ENCODE measurements at regions not wholly inside any gene's neighbourhood (a gene's known extent, or its start where the extent isn't known, plus 50 kb on each side); places are given as distances from the start of the nearest gene placed in this dataset.

DNA sequence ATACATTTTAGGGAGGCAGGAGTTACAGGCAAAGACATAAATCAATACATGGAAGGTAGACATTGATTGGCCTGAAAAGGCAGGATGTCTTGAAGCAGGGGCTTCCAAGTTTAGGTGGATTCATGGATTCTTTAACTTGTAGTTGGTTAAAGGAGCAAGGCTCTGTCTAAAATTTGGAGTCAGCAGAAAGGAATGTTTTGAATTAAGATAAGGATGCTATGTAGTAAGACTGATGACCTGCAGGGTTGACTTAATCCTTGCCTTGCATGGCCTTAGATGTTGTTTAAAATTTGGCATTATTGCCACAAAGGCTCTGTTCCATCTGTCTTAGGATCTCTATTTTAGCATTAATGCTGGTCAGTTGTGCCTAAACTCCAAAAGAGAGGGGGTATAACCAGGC, 171.3 kb downstream of the C5orf15 start:
- DNase-seq (ENCODE audit: low spot score): no peak

GRCh38 chr5:133796186-133796585, 172.2 kb downstream of the C5orf15 start:
- DNase-seq (ENCODE audit: low spot score): no peak

DNA sequence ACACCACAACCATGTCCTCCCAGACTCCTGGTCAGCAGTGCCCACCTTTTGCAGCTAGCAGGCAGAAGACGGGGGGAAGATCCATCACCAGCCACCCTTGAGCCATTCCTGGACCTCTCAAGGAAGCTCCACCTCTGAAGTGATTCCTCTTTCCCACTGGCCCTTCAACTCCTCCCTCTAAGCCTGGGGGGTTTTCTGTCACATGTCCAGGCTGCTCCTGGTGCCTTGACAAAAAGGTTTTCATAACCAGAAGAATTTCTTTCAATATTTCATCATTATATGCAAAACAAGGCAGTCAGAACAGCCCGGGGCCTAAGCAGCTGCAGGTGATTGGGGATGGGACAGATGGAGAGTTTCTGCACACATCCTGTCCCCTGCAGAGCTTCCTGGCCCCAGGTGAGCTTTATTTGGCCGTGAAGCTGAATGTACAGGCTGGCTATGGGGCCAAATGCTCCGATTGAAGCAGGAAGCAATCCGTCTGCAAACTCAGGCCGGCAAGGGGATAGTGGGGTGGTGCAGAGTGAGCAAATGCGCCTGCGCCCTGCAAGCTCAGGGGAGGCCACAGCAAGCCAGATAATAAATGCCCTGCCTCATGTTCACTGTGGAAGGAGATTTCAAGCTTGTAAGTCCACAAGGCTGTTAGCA, 173.5 kb downstream of the C5orf15 start:
- no peak for DNase-seq (ENCODE audit: low spot score)

GRCh38 chr5:133793756-133794465, 174.5 kb downstream of the C5orf15 start:
- no peak for DNase-seq (ENCODE audit: low spot score)

DNA sequence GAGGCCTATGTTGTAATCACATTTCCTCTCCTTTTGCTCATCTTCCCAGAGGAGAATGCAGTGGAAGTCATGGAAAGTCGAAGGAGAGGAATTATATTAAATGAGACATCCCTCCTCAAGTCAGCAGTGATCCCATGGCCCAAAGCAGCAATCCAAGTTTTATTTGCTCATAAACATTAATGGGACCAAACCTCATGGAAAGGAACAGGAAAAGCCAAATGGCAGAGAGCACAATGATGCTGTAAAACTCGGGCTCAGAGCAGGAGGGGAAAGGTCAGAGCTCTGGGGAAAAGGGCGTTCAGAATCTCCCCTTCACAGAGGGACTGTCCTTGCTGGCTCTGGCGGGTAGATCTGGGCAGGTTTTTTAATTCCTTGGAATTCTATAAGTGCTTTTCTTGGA, 175.8 kb downstream of the C5orf15 start:
- DNase-seq (ENCODE audit: low spot score): no peak

DNA sequence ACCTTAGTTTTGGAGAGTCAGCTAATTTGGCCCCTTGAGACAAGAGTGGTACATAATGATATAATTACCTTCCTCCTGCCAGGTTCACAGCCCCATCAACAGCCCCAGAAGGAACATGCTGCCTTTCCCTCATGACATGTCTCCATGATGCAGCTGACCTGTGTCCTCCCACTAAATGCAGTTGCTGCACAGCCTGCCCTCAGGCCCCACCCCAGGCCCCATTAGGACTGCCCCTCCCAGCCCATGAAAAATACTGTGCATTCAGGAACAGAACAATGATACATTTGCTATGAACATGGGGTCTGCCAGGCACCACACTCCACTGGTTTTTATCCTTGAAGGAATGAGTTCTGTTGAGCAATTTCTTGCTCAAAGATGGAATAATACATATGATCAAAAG, 176.4 kb downstream of the C5orf15 start:
- no peak for DNase-seq (ENCODE audit: low spot score)

DNA sequence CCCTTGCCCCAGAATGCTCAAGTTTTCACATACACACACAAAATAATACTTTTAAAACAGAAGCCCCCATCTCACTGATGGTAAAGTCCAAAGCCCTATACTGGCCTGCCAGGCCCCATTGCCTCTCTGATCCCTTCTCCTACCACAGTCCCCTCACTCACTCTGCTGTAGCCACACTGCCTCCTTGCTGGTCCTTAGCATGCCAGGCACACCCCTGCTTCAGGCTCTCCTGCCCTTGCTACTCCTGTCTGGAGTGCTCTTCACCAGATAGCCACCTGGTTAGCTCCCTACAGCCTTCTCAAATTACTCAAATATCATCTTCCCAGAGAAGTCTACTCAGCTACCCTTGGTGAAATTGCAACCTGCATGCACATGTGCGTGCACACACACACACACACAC, 177.5 kb downstream of the C5orf15 start:
- no peak for DNase-seq (ENCODE audit: low spot score)

- no peak for DNase-seq (ENCODE audit: low spot score)
These were observed 177.1 kb upstream of the FSTL4 start for GRCh38 chr5:133789428-133789827.

DNA sequence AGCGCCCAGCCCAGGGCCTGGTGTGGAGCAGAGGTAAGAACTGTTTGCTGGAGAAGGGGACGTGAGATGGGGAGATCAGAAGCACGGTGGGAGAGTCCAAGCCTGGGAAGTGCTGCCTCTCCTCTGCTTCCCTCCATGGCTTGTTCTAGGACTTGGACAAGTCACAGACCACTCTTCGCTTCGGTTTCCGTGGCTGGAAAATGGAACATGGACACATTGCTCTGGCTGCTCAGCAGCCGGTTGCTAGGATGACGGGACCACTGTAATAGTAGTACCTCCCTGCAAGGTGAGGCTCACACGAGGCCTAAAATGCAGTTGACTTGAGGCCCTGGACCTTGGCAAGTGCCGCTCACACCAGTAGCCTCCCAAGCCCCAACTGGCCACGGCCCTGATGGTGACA, 175.8 kb upstream of the FSTL4 start:
- DNase-seq (ENCODE audit: low spot score): no peak

DNA sequence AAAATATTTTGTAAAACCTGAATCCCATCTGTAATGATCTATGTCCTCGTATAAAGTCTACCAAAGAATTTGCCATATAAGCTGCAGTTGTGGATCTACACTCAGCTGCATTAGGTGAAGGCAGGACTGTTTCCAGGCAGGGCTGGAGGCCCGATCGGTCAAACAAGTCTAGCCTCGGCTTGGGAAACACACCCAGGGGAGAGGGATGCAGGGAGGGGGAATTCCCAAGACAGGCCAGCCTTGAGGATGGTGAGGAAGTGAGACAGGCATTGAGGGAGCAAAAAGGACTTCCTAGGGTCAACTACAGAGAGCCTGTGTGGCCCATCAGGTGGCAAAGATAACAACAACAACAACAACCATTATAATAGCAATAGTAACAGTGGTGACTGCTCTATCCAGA, 174.1 kb upstream of the FSTL4 start:
- DNase-seq (ENCODE audit: low spot score): no peak

DNA sequence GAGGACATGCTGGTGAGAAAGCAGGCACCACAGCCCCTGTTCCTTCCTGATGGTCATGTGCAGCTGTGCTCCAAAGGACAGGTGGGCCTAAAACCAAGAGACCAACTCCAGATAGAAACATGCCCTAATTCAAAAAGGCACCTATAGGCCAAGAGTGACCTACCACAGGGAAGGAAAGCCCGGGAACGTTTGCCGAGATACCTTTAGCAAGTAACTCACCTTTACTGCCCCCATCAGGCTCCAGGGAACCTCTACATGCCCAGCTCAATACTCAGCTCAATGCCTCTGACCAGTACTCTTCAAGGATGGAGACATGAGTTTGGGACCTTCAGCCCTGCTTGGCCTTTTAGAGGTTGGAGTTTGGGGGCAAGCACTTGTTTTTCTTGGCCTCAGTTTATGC, 172.8 kb upstream of the FSTL4 start:
- DNase-seq (ENCODE audit: low spot score): no peak

GRCh38 chr5:133783481-133783880, 171.1 kb upstream of the FSTL4 start:
- no peak for DNase-seq (ENCODE audit: low spot score)

DNA sequence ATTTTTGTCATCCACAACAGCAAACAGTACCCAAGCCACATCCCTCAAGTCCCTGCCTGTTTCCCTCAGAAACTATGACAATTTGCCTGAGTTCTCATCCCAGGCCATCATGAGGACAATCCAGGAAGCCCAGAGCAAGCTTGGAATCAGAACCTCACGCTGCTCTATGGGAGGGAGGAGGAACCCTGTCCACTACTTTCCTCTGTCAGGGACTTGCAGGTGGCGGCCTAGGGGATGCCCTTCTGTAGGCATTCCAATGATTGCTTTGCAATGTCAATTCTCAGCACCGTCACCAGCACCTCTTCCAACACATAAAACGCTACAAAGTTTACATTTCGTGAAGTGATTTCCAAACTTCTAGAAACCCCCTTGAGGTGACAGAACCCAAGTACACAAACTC, 170.4 kb upstream of the FSTL4 start:
- no peak for DNase-seq (ENCODE audit: low spot score)

GRCh38 chr5:133781436-133782225, 169.3 kb upstream of the FSTL4 start:
- DNase-seq (ENCODE audit: low spot score): no peak

DNA sequence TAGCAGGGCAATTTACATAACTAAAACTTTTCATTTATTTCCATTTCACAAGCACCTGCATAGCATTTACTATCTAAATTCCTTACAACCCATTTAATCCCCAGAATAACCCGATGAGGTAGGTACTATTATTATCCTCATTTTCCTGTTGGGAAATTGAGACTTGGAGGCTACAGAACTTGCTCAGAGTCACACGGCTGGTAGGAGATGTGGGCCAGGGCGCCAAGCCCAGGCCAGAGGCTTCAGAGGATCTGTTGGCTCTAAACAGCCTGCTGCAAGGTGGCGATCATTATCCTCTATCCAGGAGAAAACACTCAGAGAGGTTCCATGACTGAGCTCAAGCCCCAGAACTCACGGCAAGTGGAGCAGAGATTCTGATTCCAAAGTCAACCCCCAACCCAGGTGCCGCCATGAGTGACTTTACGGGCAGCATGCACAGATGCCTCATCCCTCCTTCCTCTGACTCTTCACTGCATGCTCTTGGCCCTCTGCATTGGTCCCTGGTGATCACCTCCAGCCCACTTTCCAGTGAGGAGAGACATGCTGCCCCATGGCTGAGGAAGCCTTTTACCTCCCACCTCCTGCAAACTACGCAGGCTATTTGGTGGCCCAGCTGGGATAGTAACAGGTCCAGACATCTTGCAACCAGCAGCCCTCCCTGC, 168.4 kb upstream of the FSTL4 start:
- DNase-seq (ENCODE audit: low spot score): no peak

DNA sequence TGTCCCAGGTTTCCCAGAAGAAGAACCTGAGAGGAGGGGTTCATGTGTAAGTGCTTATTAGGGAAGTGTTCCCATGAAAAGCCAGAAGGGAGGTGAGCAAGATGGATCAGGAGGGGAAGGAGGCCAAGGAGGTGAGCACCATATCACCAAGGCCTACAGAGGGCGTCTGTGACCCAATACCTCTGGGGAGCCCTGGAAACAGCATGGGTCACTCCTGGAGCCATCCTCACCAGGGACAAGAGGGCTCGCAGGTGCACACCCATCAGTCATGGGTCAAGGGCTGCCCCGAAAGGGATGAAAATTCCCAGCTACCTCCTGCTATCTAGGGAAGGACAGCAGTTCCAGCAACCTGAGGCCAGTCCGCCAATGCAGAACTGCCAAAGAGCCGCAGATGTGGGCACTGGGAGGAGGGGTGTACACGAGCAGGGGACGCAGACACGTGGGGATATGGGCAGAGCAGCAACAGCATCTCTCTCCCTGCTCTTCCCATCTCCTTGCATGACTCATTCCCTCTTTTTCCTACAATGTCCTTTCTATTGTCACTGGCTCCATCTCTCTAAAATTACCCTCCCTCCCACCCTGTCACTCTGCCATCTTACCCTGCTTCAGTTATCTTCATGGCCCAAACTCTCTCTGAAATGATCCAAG, 167.6 kb upstream of the FSTL4 start:
- no peak for DNase-seq (ENCODE audit: low spot score)

GRCh38 chr5:133778636-133779035, 166.3 kb upstream of the FSTL4 start:
- DNase-seq (ENCODE audit: low spot score): no peak

DNA sequence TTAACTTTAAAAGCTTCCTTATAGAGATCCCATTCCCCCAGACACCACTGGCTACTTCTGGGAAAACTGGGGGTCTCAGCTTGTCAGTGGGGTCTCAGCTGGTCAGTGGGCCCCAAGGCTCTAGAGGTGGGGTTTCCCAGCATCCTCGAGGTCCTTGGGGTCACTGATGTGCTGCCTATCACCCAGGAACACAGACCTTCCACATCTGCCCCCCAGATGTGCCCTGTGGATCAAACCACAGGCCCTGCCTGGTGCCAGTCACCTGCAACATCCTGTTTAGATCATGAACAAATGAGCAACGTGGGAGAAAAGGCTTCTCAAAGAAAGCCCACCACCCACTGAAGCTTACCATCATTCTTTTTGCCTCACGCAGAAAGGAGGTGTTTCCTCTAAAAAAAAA, 165.6 kb upstream of the FSTL4 start:
- DNase-seq (ENCODE audit: low spot score): no peak

GRCh38 chr5:133775584-133776304, 163.4 kb upstream of the FSTL4 start:
- DNase-seq (ENCODE audit: low spot score): no peak

DNA sequence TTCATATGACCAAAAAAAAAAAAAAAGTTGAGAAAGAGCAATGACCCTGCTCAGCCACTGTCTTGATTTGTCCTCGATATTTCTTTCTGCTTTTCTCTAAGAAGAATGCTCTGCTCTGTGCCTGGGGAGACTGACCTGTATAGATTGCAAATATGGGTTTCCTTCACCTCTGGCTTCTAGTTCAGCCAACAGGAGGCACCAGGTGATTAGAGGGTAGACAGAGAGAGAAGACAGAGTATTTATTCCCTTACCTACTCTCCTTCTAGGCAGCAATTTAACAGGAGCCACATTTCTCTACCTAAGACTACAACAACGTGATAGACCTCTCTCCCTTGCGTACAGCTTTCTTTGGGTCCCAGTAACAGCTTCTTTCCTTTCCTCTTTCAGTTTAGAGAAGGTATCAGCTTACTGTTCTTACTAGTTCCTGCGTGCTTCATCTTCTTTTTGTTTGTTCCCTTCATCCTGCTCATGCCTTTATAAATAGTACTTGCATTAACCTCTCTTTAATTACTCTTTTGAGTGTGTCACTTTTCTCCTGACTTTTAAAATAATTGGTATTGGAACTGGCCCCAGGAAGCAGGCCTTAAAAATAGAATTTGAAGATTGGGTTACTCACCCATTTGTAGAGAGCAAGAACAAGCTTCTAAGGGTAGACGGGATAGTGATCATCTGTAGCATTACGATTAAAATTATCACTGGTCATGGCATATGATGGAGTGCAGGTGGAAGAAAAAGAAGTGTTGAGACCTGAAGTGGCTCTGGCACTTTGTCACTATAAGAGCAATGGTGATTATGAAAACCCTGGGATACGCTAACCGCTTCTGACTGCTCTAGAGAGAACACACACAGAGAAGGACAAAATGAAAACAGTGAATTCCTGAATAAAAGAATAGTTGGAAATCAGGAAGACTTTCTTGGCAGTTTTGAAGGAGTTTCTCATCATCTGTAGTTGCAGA, 161.2 kb upstream of the FSTL4 start:
- no peak for DNase-seq (ENCODE audit: low spot score)

Measured in CD4-positive, alpha-beta T cell treated with Interleukin-15 for 4 hours (primary cell).